GM12878 (cell line): ENCODE measurements at regions not wholly inside any gene's neighbourhood (a gene's known extent, or its start where the extent isn't known, plus 50 kb on each side); places are given as distances from the start of the nearest gene placed in this dataset.

Experiments
- ATAC-seq: fragments of 200-7000 bp; cut with Tn5 transposase; 3 replicates; pipeline ENCODE4 v1.9.1; 2020; ENCODE audit warnings: mild to moderate bottlenecking, moderate library complexity
- BruUV-seq: library from RNA; stranded (reverse); fragments of 400-500 nt; replicated peaks from 2 replicates; lab custom pipeline; 2021; lab: Mats Ljungman, UMichigan
- CTCF ChIA-PET: fragments of 300-600 bp; sonication (Branson Sonifier 250); formaldehyde crosslinking; extraction: SDS; loops from one replicate; lab custom pipeline; 2021; ENCODE audit warnings: inconsistent platforms; lab: Yijun Ruan, JAX
- POLR2A ChIA-PET: fragments of 350-600 bp; formaldehyde crosslinking; extraction: SDS; loops from one replicate; lab custom pipeline; 2021; ENCODE audit warnings: inconsistent platforms; lab: Charles Lee
- RAD21 ChIA-PET: fragments of 300-600 bp; sonication (Branson Sonifier 250); formaldehyde crosslinking; loops from one replicate; lab custom pipeline; 2023; ENCODE audit warnings: antibody characterized with exemption; ENCODE audit not compliant: unreplicated experiment; lab: Charles Lee
- SMC1A ChIA-PET: fragments of 300-600 bp; sonication (Branson Sonifier 250); formaldehyde crosslinking; loops from one replicate; lab custom pipeline; 2023; ENCODE audit not compliant: unreplicated experiment, uncharacterized antibody; lab: Charles Lee
- DNase-seq: peaks from one replicate; pipeline ENCODE4 v3.0.0-alpha.2; 2011; ENCODE audit warnings: low read depth, low spot score
- FAIRE-seq: peaks from 3 replicates; lab custom pipeline; 2011; peaks lifted over from hg19 to GRCh38; lab: Jason Lieb, UNC
- H2AFZ ChIP-seq: 2 replicates; pipeline ENCODE4 v1.6.0; 2011; ENCODE audit warnings: low read depth, low read length, control low read depth; ENCODE audit not compliant: control insufficient read depth
- H3K27ac ChIP-seq: 2 replicates; pipeline ENCODE4 v1.5.1; 2011; ENCODE audit warnings: control low read depth; ENCODE audit not compliant: control insufficient read depth, insufficient read depth
- H3K27me3 ChIP-seq, 2 experiments: replicated peaks in 1 of 2; 2 replicates each; pipeline versions ENCODE4 v1.6.0 to v1.6.1; 2011; ENCODE audit warnings: low read length in 1 of 2; ENCODE audit not compliant: control insufficient read depth in 2 of 2, insufficient read depth in 2 of 2
- H3K36me3 ChIP-seq, 2 experiments: 2 replicates each; pipeline ENCODE4 v1.5.1; 2011; ENCODE audit warnings: low read length in 1 of 2; ENCODE audit not compliant: control insufficient read depth in 2 of 2, insufficient read depth in 2 of 2
- H3K4me1 ChIP-seq: 2 replicates; pipeline ENCODE4 v1.6.1; 2011; ENCODE audit warnings: mild to moderate bottlenecking, low read length, moderate library complexity, mixed read lengths; ENCODE audit not compliant: control insufficient read depth, insufficient read depth
- H3K4me2 ChIP-seq: 2 replicates; pipeline ENCODE4 v1.6.0; 2011; ENCODE audit warnings: control low read depth; ENCODE audit not compliant: control insufficient read depth, insufficient read depth
- H3K4me3 ChIP-seq: fragments of 200-600 bp; sonication (generic); 2 replicates; pipeline ENCODE4 v1.5.1; 2016
- H3K79me2 ChIP-seq: 2 replicates; pipeline ENCODE4 v1.6.0; 2011; ENCODE audit warnings: low read length; ENCODE audit not compliant: control insufficient read depth, insufficient read depth
- H3K9ac ChIP-seq: 2 replicates; pipeline ENCODE4 v1.8.0; 2011; ENCODE audit warnings: low read length, control low read depth, mixed read lengths; ENCODE audit not compliant: control insufficient read depth, insufficient read depth
- H3K9me3 ChIP-seq: replicated peaks from 3 replicates; pipeline ENCODE4 v1.5.1; 2011; ENCODE audit warnings: mild to moderate bottlenecking, low read length; ENCODE audit not compliant: control insufficient read depth, insufficient read depth
- H4K20me1 ChIP-seq: 2 replicates; pipeline ENCODE4 v1.6.0; 2011; ENCODE audit not compliant: control insufficient read depth, insufficient read depth
- WGBS: methylation state at CpG from one replicate; pipeline ENCODE4 v1.1.6; 2016; ENCODE audit warnings: low lambda C conversion rate; ENCODE audit not compliant: insufficient replicate concordance, insufficient coverage; ENCODE audit errors: missing lambda C conversion rate; 5-methylcytosine and 5-hydroxymethylcytosine counted together
- in situ Hi-C: fragments of 300-500 bp; cut with MboI; formaldehyde crosslinking; loops from 9 replicates; pipeline ENCODE4 v1.14.3; 2018; ENCODE audit warnings: mixed read lengths
- intact Hi-C: fragments of 100-400 bp; cut with micrococcal nuclease; formaldehyde crosslinking; loops from one replicate; pipeline ENCODE4 v1.14.2; 2022; ENCODE audit not compliant: unreplicated experiment
- TF ChIP-seq, protein P1 (sequence below): fragments of 450-650 bp; IDR thresholded peaks from 2 replicates; pipeline ENCODE4 v1.6.1; 2018; ENCODE audit warnings: borderline replicate concordance, mild to moderate bottlenecking; ENCODE audit not compliant: partially characterized antibody
- TF ChIP-seq, protein P2 (sequence below): fragments of 450-650 bp; IDR thresholded peaks from 2 replicates; pipeline ENCODE4 v1.6.1; 2017; ENCODE audit warnings: low read depth, mild to moderate bottlenecking, moderate library complexity
- TF ChIP-seq, protein P3 (sequence below): IDR thresholded peaks from 2 replicates; pipeline ENCODE4 v1.6.1; 2012; ENCODE audit warnings: mild to moderate bottlenecking, low read depth, low read length
- TF ChIP-seq, protein P4 (sequence below): IDR thresholded peaks from 2 replicates; pipeline ENCODE4 v1.6.1; 2012; ENCODE audit warnings: low read depth, low read length, improper control_type of control experiment

DNA sequence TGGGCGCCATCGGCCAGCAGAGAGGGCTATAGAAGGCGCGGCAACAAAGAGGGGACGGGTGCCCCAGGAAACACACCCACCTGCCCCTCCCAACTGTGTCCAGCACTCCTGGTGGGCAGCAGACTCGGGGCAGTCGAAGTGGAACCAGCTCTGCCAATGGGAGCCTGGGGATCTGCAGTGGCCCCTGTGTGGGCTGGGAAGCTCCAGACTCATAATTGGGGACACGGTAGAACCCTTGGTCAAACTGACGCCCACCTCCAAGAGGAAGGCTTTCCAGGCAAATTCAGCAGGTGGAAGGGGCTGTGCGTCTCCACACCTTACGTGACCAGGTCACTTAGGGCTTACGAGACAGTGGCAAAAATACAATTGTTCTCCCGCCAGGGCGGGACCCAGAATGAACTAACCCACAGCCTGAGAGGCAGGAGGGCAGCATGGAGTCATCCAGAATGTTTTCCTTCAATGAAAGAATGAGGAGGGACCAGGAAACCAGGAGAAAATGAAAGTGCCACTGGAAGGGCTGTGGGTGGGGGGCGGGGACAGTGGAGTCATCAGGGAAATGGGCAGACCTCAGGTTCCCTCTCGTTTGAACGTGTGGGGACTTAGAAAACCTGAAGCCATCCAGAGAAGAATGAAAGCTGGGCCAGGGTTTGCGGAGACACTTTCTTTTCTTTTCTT lies 53.2 kb upstream of the SHANK2 start:
- no peak overlapping the region for H3K9ac ChIP-seq
- intact Hi-C loops: no loop called here
- H3K4me1 ChIP-seq: no peaks in the 10 kb centered on the region
- no peaks in the 10 kb centered on the region; the same call in 2 of the 3 replicates for H3K9me3 ChIP-seq
- H4K20me1 ChIP-seq: no peaks in the 10 kb centered on the region
- no peak overlapping the region for H2AFZ ChIP-seq
- no TSS peak for BruUV-seq
- no peak overlapping the region for H3K4me3 ChIP-seq
- peaks cover 2 to 5% of the 10 kb centered on the region in 2 experiments; a peak in 1 of 4 replicates for H3K27me3 ChIP-seq
- FAIRE-seq: no peak
- H3K27ac ChIP-seq: no peak overlapping the region
- no peak overlapping the region for H3K4me2 ChIP-seq
- TF ChIP-seq, protein P1, sequence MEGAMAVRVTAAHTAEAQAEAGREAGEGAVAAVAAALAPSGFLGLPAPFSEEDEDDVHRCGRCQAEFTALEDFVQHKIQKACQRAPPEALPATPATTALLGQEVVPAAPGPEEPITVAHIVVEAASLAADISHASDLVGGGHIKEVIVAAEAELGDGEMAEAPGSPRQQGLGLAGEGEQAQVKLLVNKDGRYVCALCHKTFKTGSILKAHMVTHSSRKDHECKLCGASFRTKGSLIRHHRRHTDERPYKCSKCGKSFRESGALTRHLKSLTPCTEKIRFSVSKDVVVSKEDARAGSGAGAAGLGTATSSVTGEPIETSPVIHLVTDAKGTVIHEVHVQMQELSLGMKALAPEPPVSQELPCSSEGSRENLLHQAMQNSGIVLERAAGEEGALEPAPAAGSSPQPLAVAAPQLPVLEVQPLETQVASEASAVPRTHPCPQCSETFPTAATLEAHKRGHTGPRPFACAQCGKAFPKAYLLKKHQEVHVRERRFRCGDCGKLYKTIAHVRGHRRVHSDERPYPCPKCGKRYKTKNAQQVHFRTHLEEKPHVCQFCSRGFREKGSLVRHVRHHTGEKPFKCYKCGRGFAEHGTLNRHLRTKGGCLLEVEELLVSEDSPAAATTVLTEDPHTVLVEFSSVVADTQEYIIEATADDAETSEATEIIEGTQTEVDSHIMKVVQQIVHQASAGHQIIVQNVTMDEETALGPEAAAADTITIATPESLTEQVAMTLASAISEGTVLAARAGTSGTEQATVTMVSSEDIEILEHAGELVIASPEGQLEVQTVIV: no peak
- no peak for ATAC-seq
- ChIA-PET SMC1A (no interaction called here), RAD21 (no interaction called here), CTCF (interaction anchor here (1.5 kb wide), 1 partner anchor 23 kb away, joined by 3 read pairs; no protein-coding TSS in a partner anchor), POLR2A (no interaction called here)
- no peak for DNase-seq
- 46% methylated on average over 18 of the region's 18 CpGs for WGBS
- H3K79me2 ChIP-seq: no peaks in the 10 kb centered on the region
- in situ Hi-C loops: no loop called here
- no peaks in the 10 kb centered on the region for H3K36me3 ChIP-seq

DNA sequence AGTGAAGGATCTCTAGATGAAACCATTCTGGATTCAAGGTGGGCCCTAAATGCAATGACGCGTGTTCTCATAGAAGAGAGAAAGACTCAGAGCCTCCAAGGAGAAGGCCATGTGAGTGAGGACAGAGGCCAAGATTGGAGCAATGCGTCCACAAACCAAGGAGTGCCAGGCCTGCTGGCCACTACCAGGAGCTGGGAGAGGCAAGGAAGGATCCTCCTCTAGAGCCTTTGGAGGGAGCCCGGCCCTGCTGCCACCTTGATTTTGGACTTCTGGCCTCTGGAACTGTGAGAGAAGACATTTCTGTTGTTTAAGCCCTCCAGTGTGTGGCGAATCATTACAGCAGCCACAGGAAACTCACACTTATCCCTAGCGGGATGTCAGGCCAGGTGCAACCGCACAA lies 52.7 kb upstream of the SHANK2 start:
- H3K9ac ChIP-seq: no peak overlapping the region
- ChIA-PET SMC1A (no interaction called here), CTCF (no interaction called here), RAD21 (no interaction called here), POLR2A (no interaction called here)
- WGBS: 48% methylated on average over 7 of the region's 7 CpGs
- no peaks in the 10 kb centered on the region for H3K79me2 ChIP-seq
- H3K36me3 ChIP-seq: no peaks in the 10 kb centered on the region
- H2AFZ ChIP-seq: no peak overlapping the region
- no peaks in the 10 kb centered on the region for H3K4me1 ChIP-seq
- peaks cover 2 to 5% of the 10 kb centered on the region in 2 experiments; a peak in 1 of 4 replicates for H3K27me3 ChIP-seq
- no peak for FAIRE-seq
- H3K4me3 ChIP-seq: no peak overlapping the region
- no peak overlapping the region for H3K4me2 ChIP-seq
- BruUV-seq: no TSS peak
- H3K27ac ChIP-seq: no peak overlapping the region
- in situ Hi-C loops (no loop called here), intact Hi-C loops (no loop called here)
- DNase-seq: no peak
- H4K20me1 ChIP-seq: no peaks in the 10 kb centered on the region
- ATAC-seq: no peak
- no peaks in the 10 kb centered on the region; the same call in 2 of the 3 replicates for H3K9me3 ChIP-seq
- TF ChIP-seq, protein P2, sequence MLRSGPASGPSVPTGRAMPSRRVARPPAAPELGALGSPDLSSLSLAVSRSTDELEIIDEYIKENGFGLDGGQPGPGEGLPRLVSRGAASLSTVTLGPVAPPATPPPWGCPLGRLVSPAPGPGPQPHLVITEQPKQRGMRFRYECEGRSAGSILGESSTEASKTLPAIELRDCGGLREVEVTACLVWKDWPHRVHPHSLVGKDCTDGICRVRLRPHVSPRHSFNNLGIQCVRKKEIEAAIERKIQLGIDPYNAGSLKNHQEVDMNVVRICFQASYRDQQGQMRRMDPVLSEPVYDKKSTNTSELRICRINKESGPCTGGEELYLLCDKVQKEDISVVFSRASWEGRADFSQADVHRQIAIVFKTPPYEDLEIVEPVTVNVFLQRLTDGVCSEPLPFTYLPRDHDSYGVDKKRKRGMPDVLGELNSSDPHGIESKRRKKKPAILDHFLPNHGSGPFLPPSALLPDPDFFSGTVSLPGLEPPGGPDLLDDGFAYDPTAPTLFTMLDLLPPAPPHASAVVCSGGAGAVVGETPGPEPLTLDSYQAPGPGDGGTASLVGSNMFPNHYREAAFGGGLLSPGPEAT: no peak
- TF ChIP-seq, protein P3, sequence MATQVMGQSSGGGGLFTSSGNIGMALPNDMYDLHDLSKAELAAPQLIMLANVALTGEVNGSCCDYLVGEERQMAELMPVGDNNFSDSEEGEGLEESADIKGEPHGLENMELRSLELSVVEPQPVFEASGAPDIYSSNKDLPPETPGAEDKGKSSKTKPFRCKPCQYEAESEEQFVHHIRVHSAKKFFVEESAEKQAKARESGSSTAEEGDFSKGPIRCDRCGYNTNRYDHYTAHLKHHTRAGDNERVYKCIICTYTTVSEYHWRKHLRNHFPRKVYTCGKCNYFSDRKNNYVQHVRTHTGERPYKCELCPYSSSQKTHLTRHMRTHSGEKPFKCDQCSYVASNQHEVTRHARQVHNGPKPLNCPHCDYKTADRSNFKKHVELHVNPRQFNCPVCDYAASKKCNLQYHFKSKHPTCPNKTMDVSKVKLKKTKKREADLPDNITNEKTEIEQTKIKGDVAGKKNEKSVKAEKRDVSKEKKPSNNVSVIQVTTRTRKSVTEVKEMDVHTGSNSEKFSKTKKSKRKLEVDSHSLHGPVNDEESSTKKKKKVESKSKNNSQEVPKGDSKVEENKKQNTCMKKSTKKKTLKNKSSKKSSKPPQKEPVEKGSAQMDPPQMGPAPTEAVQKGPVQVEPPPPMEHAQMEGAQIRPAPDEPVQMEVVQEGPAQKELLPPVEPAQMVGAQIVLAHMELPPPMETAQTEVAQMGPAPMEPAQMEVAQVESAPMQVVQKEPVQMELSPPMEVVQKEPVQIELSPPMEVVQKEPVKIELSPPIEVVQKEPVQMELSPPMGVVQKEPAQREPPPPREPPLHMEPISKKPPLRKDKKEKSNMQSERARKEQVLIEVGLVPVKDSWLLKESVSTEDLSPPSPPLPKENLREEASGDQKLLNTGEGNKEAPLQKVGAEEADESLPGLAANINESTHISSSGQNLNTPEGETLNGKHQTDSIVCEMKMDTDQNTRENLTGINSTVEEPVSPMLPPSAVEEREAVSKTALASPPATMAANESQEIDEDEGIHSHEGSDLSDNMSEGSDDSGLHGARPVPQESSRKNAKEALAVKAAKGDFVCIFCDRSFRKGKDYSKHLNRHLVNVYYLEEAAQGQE: no peak
- TF ChIP-seq, protein P4, sequence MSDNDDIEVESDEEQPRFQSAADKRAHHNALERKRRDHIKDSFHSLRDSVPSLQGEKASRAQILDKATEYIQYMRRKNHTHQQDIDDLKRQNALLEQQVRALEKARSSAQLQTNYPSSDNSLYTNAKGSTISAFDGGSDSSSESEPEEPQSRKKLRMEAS: no peak
